GM21619 (cell line): ENCODE measurements at regions not wholly inside any gene's neighbourhood (a gene's known extent, or its start where the extent isn't known, plus 50 kb on each side); places are given as distances from the start of the nearest gene placed in this dataset.
"Not testable (repeated sequence)": the region's sequence is repeated elsewhere in the genome, so short reads cannot be mapped to it uniquely, and the experiment has no call there.

Experiments used
- ATAC-seq: cut with Tn5 transposase; IDR thresholded peaks from one replicate; pipeline ENCODE4 v1.9.1; 2021; ENCODE audit not compliant: unreplicated experiment

DNA sequence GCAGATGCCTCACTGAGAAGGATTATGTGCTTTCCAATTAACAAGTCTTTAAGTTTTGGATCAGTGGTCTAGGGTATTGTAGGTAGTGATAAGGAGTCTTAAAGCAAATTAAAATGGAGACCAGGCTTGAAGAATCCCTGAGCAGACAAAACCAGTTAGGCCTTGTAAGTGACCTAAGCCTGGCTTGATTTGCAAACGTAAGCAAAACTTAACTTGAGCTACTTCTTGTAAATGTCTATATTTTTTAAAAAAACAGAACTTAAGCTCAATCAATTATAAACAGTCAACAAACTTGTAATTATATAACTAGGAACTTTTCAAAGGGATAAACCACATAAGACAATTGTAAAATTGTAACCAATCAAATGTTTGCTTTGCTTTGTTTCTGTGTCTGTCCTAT is 72.7 kb upstream of the NALF2 start:
- ATAC-seq: no peak

DNA sequence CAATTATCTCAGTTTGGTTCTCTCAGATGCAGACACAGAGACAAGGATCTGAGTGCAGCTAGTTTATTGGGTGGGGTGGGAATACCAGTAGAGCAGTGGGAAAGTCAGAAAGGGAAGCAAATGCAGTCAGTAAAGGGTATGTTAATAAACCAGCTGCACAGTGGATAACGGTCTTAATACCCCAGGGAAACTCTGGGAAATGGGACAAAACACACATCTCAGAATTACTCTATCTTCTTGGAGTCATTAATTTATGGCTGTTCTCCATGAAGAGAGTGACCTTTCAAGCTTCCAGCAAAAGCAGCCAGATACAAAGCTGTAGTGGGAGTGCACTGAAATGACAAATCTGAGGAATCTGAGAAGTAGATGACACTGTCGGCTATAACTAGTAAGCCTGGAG is 73.3 kb upstream of the NALF2 start:
- ATAC-seq: no peak

DNA sequence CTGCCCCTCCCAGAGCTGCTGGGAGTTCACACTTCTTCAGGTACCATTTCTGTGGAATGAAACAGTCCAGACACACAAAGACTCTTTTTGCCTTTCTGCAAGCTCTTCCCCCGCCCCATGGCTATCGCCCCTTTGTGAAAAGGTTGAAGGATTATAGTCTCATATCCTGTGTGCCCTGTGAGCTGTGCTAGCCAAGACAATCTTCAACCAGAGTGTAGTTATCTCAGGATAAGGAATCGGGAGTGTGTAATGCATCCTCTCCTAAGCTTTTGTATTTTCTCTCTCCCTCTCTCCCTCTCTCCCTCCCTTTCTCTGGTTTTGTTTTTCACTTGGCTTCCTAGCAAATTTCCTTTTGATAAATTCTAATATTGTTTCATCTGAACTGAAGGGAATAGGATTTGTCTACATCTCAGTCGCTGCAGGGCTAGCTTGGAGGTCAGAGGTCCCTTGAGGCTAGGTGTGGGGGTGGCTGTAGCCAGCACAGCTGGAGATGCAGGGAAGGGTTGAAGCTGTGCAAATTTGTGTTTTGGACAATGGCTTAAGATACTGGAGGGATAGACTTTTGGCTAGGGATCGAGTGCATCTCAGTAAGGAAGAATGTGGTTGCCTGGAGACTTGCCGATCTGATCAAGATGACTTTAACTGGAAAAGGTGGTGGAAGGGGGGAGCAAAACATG is 74.6 kb upstream of the NALF2 start:
- ATAC-seq: no peak

DNA sequence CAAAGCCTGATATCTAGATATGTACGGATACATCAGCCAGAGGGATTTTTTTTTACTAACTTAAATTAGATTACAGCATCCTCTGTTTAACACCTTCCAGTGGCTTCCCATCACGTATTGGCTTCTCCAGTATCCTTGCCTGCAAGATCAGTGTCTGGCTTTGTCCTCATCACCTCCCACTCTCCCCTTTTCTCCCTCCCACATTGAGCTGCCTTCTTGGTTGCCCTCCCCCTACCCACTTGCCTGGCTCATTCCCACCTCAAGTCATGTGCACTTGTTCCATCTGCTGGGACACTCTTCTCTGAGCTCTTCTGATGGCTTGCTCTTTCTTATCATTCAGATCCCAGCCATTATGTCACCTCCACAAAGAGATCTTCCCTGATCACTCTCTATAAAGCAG is 75.9 kb upstream of the NALF2 start:
- ATAC-seq: no peak

DNA sequence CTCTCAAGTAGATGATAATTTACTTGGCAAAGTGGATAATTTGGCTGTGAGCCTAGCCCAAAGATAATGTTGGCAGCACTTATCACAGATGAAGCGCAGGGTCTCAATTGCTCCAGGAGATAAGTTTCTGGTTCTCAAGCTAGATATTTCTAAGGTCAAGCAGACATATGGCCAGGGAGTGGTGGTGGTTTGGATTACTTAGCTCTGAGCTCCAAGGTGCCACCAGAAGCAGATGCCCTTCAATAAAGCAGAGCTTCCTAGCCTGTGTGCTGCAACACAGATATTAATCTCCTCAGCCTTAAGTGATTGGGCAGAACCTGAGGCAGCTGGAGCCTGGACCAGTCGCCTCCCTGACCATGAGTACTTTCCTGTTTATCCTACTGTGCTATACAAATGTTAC is 79.2 kb upstream of the NALF2 start:
- ATAC-seq: no peak

DNA sequence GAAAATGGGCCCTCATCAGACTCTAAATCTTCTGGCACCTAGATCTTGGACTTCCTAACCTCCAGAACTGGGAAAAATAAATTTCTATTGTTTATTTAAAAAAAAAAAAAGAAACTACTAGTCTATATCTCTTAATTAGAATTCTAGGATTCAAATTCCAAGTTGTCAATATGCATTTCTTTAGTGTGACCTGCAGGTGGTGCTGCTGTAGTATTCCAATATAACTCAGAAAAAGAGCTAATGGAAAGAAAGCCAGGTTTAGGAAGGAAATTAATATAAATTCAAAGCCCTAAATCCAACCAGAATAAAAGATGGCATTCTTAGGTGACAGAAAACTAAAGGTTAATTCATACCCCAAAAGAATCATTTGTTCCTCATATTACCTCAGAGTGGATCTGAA is 80.0 kb upstream of the NALF2 start:
- no peak for ATAC-seq

DNA sequence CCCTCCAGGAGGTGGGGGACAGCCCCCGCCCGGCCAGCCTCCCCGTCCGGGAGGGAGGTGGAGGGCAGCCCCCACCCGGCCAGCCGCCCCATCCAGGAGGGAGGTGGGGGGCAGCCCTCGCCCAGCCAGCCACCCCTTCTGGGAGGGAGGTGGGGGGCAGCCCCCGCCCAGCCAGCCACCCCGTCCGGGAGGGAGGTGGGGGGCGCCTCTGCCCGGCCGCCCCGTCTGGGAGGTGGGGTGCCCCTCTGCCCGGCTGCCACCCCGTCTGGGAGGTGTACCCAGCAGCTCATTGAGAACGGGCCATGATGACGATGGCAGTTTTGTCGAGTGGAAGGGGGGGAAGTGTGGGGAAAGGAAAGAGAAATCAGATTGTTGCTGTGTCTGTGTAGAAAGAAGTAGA is 81.9 kb upstream of the NALF2 start:
- not testable (repeated sequence) for ATAC-seq

DNA sequence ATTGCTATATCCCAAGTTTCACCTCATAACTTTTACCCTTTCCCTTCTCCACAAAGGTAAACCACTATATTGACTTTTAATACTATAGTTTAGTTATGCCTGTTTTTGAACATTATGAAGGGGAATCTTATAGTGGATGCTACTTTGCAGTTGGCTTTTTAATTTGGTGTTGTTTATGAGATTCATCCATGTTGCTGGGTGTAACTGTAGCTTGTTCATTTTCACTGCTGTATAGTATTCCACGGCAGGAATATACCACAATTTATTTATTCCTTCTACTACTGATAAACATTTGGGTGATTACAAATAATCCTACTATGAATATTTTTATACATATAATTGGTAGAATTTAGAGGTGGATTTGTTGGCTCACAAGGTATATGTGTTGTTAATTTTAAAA is 88.4 kb upstream of the NALF2 start:
- no peak for ATAC-seq

DNA sequence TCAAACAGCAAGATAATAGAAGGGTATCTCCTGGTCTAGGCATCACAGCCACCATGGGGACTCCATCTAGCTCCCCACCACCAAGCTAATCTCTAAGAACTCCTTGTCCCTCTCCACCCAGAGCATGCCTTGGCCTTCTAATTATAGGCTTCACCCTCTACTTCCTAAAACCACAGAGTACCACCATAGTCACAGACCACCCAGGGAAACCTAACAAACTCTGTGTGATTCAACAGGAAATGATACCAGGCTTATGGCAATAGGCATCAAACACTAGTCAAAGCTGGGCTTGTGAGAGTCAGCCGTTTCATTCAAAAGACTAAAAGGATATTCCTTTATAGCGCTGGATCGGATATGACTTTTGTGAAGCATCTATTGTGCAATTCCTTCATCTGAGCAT is 91.5 kb upstream of the NALF2 start:
- ATAC-seq: no peak

DNA sequence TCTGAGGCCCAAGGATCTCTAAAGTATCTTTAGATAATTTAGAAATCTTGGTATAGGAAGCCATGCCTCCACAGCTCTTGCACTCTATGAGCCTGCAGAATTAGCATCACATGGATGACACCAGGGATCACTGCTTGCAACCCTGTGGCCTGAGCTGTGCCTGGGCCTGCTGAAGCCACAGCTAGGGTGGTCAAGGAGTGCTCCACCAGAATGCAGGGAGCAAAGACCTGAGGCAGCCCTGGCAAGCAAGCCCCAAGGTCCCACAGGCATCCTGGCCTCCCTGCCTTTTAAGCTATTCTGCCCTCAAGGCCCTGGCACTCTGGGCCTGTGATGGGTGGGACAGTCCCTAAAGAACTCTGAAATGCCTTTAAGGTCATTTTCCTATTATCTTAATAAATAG is 105.2 kb upstream of the NALF2 start:
- no peak for ATAC-seq

DNA sequence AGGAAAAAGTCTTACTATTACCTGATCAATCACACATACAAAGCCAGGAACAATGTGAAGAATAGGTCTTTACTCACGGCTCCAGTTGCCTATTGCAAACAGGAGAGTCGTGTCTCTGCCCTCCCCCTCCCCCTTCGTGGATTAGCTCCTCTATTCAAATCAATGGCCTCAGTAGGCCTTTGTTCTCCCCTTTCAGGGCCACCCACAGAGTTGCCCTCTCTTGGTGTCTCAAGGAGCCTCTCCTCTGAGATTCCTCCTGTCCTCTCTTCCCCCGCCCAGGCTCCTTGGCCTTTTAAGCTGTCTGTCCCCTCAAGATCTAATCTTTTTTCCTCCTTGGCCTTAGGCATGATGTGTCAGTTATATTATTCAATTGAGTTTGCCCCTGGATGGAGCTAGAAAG is 107.2 kb upstream of the NALF2 start:
- ATAC-seq: no peak

DNA sequence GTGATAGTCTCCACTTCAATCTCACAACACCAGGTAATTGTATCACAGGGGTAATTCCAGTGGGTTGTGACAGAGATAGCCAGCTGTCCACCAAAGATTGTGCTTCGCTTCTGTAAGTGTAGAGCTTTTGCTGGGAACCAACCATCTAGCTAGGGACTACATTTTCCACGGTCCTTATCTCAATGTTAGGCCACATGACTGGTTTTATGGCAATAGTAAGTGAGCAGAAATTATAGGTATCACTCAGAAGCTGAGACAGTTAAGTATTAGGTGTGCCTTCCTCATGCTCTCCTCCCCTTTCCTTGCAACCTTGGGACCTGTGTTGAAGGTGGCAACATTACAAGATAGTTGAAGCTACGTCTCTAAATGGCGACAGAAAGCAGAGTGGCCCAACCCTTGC is 108.8 kb upstream of the NALF2 start:
- ATAC-seq: no peak

DNA sequence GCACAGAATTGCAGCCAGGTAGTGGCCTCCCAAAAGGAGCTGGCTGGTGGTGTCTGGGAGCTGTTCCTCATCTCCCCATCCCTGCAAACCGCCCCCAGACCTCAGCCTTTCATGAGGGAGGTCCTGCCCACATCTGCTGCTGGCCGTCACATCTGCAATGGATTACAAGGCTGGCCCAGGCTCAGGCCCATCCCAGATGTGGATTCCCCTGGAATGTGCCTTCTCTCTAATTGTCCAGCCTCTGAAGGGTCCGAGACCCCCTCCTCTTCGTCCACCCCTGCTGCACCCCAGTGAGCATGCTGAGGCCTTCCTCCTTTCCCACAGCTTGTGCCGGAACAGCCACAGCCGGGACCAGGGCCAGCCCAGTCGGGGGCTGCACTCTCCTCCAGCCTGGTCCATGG is 115.0 kb upstream of the NALF2 start:
- no peak for ATAC-seq

DNA sequence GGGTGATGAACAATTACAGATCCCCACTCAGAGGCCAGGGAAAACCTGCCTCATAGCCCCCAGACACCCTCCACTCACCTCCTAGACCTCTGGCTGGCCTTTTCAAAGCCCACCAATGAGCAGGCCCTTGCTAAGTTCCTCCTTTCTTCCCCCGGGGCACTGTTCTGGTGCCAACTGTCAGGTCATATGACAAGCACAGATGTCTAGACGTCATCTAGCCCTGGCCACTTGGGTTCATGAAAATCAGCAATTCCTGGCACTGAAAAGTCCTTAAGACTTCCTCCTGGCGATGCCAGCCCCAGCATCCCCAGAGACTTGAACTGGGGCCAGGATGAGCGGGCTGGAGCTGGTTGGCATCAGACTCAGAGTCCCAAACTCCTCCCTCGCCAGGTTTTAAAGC is 115.6 kb upstream of the NALF2 start:
- ATAC-seq: no peak

DNA sequence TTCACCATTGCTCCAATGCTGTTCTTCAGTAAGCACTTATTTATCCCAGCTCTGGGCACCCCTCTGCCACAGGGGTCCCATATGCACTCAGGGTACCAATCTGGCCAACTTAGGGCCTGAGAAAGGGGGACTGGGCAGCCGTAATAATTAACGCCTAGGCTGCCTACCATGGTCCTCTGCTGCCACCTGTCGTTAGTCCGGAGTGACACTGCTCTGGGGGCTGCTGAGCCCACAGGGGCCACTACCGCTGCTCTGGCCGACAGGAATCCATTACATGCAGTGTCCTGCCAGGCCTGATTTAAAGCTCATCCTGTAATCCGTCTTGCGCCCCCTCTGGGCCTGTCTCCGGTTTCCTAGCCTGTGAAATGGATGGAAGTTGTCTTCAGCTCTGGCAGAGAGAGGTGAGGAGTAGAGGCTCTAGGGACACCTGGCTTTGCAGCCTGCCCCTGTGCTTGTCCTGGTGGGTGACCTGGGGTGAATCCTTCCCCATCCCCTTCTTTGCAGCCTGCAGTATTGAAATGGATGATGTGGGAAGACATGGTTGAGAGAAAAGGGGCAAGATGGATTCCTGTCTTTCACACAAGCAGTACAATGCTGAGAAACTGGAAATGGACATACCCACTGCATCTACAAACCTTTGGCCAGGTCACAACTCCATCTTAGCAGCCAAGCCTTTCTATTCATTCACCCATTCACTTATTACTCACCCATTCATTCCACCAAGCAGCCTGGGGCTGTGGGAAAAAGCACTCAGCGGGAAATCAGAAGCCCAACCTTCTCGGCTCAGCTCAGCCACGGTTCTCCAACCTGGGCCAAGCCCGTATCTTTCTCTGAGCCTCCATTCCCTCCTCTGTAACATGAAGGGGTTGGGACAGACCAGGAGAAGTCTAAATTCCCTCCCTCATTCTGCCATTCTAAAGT is 116.3 kb upstream of the NALF2 start:
- no peak for ATAC-seq

DNA sequence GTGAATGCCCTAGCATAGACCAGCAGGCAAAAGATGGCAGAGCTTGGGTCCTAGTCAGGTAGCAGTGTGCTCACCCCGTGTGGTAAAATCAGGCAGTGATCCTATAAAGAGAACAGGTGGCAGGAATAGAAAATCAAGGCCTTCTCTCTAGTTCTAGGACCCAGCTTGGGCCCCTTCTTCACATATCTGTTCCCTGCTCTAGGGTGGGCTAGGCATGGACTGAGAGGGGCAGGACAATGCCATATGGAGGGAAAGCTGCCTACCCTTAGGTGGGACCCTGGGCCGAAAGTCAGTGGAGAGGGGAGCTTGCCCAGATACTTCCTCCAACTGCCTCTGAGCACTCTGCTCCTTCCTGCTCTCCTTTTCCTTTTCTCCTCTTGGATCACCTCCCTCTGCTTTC is 117.4 kb upstream of the NALF2 start:
- no peak for ATAC-seq

DNA sequence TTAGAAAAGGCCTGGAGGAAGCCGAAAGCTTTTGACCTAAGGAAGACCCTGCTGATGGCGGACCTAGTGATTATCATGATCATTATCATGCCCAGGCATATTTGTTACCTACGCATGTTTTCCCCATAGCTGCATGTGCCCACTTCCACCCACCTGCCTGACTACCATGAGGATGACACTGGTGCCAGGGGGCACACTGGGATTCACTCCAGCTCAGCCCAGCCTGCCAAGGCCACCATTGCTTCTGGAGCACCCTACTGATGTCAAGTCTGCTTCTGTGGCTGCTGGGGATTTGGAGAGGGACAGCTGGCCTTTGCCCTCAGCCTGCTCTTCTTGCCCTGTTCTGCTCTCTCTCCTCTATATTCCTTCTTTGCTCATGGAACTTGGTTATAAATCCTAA is 124.7 kb upstream of the NALF2 start:
- ATAC-seq: no peak

DNA sequence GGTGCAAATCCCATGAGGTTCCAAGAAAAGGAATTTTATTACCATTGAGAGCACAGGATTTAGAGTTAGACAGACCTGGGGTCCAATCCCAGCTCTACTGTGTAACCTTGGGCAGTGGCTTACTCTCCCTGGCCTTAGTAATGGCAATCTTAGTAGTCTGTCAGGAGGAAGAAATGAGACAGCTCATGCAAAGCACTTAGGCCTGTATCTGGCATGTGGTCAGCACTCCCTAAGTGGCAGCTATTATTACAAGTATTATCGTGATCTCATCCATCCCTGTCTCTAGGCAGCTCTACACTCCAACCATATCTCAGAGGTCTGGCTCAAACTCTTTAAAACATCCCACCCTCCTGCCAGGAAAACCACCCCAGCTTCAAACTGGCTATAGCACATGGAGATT is 129.6 kb upstream of the NALF2 start:
- ATAC-seq: no peak

DNA sequence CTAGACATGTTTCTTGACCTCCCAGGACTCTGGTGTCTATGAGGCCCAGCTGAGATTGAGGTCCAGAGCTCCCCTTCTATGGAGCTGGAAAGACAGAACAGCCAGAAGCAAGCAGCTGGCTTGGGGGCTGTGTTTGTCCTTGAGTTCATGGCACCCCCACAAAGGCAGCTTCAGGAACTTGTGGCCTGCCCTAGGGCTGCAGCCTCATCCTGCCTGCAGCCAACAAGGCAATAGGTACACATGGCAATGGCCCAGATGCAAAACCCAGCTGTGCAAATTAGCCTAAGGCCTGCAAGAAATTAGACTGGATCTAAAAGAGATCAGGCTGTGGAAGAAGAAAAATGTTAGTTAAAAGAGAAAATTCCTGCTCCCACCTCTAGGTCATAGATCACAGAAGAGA is 131.7 kb upstream of the NALF2 start:
- ATAC-seq: no peak

DNA sequence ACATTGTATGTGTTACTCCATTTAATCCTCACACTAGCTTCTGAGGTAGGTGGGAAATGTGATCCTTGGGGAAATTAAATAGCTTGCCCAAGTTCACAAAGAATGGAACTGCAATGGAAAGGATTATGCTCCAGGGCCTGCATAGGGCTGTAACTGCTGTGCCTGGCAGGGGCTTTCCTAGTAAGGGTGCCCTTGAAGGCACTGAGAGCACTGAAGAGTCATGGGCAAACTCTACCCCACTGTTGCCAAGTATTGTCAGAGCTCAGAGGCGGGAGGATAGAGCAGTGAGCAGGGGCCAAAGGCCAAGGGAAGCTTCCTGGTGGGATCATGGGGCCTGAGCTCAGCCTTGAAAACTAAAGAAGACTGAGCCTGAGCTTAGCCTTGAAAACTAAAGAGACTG is 133.0 kb upstream of the NALF2 start:
- ATAC-seq: no peak

DNA sequence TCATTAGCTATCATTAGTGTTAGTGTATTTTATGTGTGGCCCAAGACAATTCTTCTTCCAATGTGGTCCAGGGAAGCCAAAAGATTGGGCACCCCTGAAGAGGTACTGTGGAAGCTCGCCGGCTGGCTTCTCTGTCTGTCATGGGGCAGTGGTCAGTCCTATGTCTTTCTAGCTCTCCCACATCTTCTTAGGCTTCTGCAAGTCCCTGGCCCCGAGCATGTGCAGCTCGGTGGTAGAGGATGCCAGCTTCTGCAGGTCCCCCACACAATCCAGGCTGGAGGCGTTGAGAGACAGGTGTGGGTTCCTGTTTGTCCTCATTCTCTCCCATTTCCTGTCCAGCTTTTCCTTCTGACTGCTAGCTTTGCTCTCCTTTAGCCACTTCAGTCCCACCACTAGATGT is 134.1 kb upstream of the NALF2 start:
- ATAC-seq: no peak

DNA sequence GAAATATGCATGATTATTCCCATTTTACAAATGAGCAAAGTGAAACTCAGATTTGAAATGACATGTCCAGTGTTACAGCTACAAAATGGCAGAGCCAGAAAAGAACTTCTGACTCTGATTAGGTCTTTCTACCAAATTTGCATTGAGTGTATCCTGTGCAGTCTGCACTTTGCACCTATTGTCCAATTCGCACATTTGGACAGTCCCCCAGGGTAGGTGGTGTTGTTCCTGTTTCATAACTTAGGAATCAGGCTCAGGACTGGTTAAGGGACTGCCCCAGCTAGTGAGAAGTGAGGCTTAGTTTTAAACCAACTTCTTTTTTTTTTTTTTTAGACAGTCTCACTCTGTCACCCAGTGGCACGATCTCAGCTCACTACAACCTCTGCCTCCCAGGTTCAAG is 137.9 kb upstream of the NALF2 start:
- ATAC-seq: no peak

DNA sequence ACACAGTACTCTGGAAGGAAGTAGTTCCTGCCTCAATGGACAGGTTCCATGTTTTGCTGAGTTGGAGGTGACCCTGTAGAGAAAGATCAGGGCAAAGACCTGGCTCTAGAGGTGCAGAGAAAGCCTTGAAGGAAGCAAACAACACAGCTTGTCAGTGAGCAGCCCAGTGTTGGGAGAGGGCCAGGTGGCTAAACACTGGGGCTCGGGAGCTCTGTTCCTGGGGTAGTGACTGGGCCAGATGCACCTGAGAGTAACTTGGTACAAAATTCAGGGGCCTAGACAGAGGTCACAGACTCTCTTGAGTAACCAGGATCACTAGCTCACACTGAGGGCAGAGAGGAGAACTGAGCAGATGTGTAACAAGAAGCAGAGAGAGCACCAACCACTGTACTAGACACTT is 138.4 kb upstream of the NALF2 start:
- ATAC-seq: no peak
